Effector memory CD8-positive, alpha-beta T cell (primary cell): ENCODE measurements at regions not wholly inside any gene's neighbourhood (a gene's known extent, or its start where the extent isn't known, plus 50 kb on each side); places are given as distances from the start of the nearest gene placed in this dataset.

ENCODE experiments used
- ATAC-seq: fragments of 150-1000 bp; cut with Tn5 transposase; replicated peaks from 2 replicates; pipeline ENCODE4 v1.10.0; 2021; ENCODE audit warnings: mild to moderate bottlenecking, moderate library complexity
- DNase-seq, 3 experiments: peaks; one replicate each; pipeline ENCODE4 v3.0.0; 2021
- H3K27ac Mint-ChIP-seq, 2 donors: one replicate each; pipeline ENCODE4 v1.8.0; 2022; ENCODE audit warnings: mild to moderate bottlenecking in 2 of 2, mixed read lengths in 2 of 2, moderate library complexity in 2 of 2
- H3K27me3 Mint-ChIP-seq, 2 donors: one replicate each; pipeline ENCODE4 v1.8.0; 2022; ENCODE audit warnings: mixed read lengths in 2 of 2
- H3K36me3 Mint-ChIP-seq: one replicate; pipeline ENCODE4 v1.8.0; 2022; ENCODE audit warnings: mild to moderate bottlenecking, moderate library complexity, mixed read lengths; ENCODE audit not compliant: insufficient read depth
- H3K4me1 Mint-ChIP-seq, 2 donors: one replicate each; pipeline ENCODE4 v1.8.0; 2022; ENCODE audit warnings: low read depth in 2 of 2, mixed read lengths in 2 of 2
- H3K4me3 Mint-ChIP-seq, 2 donors: one replicate each; pipeline ENCODE4 v1.8.0; 2022; ENCODE audit warnings: mild to moderate bottlenecking in 2 of 2, mixed read lengths in 2 of 2, moderate library complexity in 2 of 2
- H3K9me3 Mint-ChIP-seq, 2 donors: one replicate each; pipeline ENCODE4 v1.8.0; 2022; ENCODE audit warnings: mixed read lengths in 2 of 2

- ATAC-seq, result no peak
- no peaks in the 10 kb centered on the region for H3K4me1 Mint-ChIP-seq
- peaks cover 0 to 4% of the 10 kb centered on the region in 2 donors for H3K9me3 Mint-ChIP-seq
- no peaks in the 10 kb centered on the region for H3K36me3 Mint-ChIP-seq
- DNase-seq, result no peak
- no peak overlapping the region for H3K4me3 Mint-ChIP-seq
- H3K27me3 Mint-ChIP-seq, result no peaks in the 10 kb centered on the region
- H3K27ac Mint-ChIP-seq, result no peak overlapping the region
Observed at GRCh38 chrY:15162211-15162610, 637.9 kb downstream of the NLGN4Y start.

DNA sequence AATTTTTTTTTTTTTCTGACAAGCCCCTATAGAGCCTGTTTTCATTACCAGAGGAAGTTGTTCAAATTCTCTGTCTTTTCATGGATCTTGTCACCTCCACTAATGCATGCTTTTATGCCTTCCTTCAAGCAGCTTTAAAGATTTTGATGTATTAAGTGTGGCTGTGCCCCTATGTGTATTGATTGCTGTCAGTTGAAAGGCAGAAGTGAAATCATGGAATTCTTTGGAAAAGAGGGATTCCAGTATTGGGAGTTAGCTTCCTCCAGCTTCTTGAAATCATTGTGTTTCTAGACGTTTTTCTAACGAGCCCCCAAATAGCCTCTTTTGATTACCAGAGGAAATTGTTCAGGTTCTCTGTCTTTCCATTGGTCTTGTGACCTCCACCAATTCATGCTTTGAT lies 655.6 kb downstream of the NLGN4Y start:
- DNase-seq (no peak), ATAC-seq (no peak)
- H3K9me3 Mint-ChIP-seq, result no peaks in the 10 kb centered on the region
- H3K4me1 Mint-ChIP-seq, result no peaks in the 10 kb centered on the region
- H3K27ac Mint-ChIP-seq, result no peak overlapping the region
- no peaks in the 10 kb centered on the region for H3K27me3 Mint-ChIP-seq
- no peak overlapping the region for H3K4me3 Mint-ChIP-seq
- H3K36me3 Mint-ChIP-seq, result peaks cover 3% of the 10 kb centered on the region

GRCh38 chrY:15229056-15229455 lies 704.7 kb downstream of the NLGN4Y start:
- peaks cover 5 to 11% of the 10 kb centered on the region in 2 donors for H3K9me3 Mint-ChIP-seq
- no peak overlapping the region for H3K27ac Mint-ChIP-seq

DNA sequence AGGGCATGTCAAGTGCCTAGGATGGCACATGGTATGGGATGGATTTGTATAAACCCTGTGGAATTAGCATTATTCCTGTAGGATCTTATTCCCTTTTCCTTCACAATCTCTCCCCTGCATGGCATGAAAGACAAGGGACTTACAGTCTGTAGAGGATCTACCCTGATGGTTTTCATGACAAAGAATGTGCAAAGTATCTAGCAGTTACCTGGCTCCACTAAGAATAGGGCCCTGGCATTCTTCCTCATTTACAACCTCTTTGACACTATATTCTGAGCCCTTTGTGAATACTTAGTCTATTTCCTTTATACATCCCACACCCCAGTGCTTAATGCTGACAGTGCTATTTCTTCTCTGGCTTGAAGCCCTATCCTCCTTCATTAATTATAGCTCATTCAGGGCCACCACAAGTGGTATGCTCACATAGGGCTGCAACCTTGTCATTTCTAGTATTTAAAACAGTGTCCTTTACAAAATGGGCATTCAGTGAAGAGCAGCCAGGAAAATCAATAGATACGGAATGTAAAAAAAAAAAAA lies 715.3 kb downstream of the NLGN4Y start:
- H3K27me3 Mint-ChIP-seq, result no peaks in the 10 kb centered on the region
- H3K4me1 Mint-ChIP-seq, result no peaks in the 10 kb centered on the region
- no peaks in the 10 kb centered on the region for H3K36me3 Mint-ChIP-seq
- no peak for DNase-seq
- no peak overlapping the region for H3K4me3 Mint-ChIP-seq
- peaks cover 0 to 3% of the 10 kb centered on the region in 2 donors for H3K9me3 Mint-ChIP-seq
- ATAC-seq, result no peak
- no peak overlapping the region for H3K27ac Mint-ChIP-seq

More at GRCh38 chrY:15229056-15229455, 704.7 kb downstream of the NLGN4Y start:
- no peaks in the 10 kb centered on the region for H3K36me3 Mint-ChIP-seq
- H3K4me3 Mint-ChIP-seq, result no peak overlapping the region
- ATAC-seq, result no peak
- no peaks in the 10 kb centered on the region for H3K27me3 Mint-ChIP-seq
- no peaks in the 10 kb centered on the region for H3K4me1 Mint-ChIP-seq
- DNase-seq, result no peak

GRCh38 chrY:15259286-15259685 lies 735.0 kb downstream of the NLGN4Y start:
- no peak overlapping the region for H3K27ac Mint-ChIP-seq
- DNase-seq, result no peak
- H3K4me1 Mint-ChIP-seq, result no peaks in the 10 kb centered on the region
- peaks cover 2 to 3% of the 10 kb centered on the region in 2 donors for H3K9me3 Mint-ChIP-seq
- no peak for ATAC-seq
- no peak overlapping the region for H3K4me3 Mint-ChIP-seq
- H3K27me3 Mint-ChIP-seq, result no peaks in the 10 kb centered on the region
- no peaks in the 10 kb centered on the region for H3K36me3 Mint-ChIP-seq

GRCh38 chrY:15286572-15286971 lies 762.2 kb downstream of the NLGN4Y start:
- ATAC-seq (no peak), DNase-seq (no peak)
- no peaks in the 10 kb centered on the region for H3K4me1 Mint-ChIP-seq
- H3K9me3 Mint-ChIP-seq, result no peaks in the 10 kb centered on the region
- no peak overlapping the region for H3K27ac Mint-ChIP-seq
- no peak overlapping the region for H3K4me3 Mint-ChIP-seq
- H3K27me3 Mint-ChIP-seq, result no peaks in the 10 kb centered on the region
- H3K36me3 Mint-ChIP-seq, result no peaks in the 10 kb centered on the region

DNA sequence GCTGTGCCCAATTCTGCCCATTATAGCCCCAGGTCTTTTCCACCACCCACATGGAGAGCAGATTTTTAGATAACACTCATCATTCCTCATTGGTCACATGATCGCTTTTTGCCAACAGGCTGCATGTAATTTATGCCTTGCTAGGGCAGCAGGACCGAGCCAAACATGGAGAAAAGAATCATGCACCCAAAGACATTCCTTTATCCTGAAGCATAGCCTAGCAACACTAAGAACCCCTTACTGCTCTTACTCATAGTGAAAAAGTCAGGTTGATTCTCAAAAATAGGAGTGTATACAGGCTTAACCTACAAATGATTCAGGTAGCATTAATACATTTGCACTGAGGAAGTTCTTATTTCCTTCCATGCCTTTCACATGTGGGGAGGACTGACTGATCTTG lies 765.5 kb downstream of the NLGN4Y start:
- Mint-ChIP-seq H3K4me1 (no peaks in the 10 kb centered on the region), H3K4me3 (no peak overlapping the region), H3K27me3 (no peaks in the 10 kb centered on the region), H3K27ac (no peak overlapping the region), H3K36me3 (no peaks in the 10 kb centered on the region), H3K9me3 (no peaks in the 10 kb centered on the region)
- ATAC-seq (no peak), DNase-seq (no peak)

GRCh38 chrY:15292881-15293280 lies 768.6 kb downstream of the NLGN4Y start:
- Mint-ChIP-seq H3K4me3 (no peak overlapping the region), H3K27me3 (no peaks in the 10 kb centered on the region), H3K4me1 (no peaks in the 10 kb centered on the region), H3K9me3 (no peaks in the 10 kb centered on the region), H3K36me3 (no peaks in the 10 kb centered on the region), H3K27ac (no peak overlapping the region)
- no peak for DNase-seq
- no peak for ATAC-seq

GRCh38 chrY:15301879-15302278 lies 777.5 kb downstream of the NLGN4Y start:
- no peak overlapping the region for H3K4me3 Mint-ChIP-seq
- no peaks in the 10 kb centered on the region for H3K9me3 Mint-ChIP-seq
- H3K27me3 Mint-ChIP-seq, result no peaks in the 10 kb centered on the region
- ATAC-seq (no peak), DNase-seq (no peak)
- no peaks in the 10 kb centered on the region for H3K4me1 Mint-ChIP-seq
- no peak overlapping the region for H3K27ac Mint-ChIP-seq
- H3K36me3 Mint-ChIP-seq, result no peaks in the 10 kb centered on the region

DNA sequence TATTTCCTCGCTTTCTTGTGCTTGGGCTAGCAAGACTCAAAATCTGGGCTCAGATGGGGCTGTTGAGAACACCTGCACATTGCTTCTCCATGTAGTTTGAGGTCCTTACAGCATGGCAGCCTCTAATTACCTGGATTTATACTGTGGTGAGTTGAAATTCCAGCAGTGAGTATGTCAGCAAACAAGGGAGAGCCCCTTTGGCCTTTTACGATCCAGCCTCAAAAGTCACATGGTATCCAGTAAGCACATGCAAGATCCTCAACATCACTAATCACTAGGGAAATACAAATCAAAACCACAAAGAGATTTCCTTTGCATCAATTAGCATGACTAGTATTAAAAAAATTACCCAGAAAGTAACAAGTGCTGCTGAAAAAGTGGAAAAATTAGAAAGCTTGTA lies 787.8 kb downstream of the NLGN4Y start:
- no peaks in the 10 kb centered on the region for H3K36me3 Mint-ChIP-seq
- no peaks in the 10 kb centered on the region for H3K27me3 Mint-ChIP-seq
- ATAC-seq, result no peak
- H3K9me3 Mint-ChIP-seq, result peaks cover 4 to 8% of the 10 kb centered on the region in 2 donors
- H3K4me3 Mint-ChIP-seq, result no peak overlapping the region
- H3K4me1 Mint-ChIP-seq, result no peaks in the 10 kb centered on the region
- no peak overlapping the region for H3K27ac Mint-ChIP-seq
- no peak for DNase-seq

GRCh38 chrY:15324189-15324588 lies 799.9 kb downstream of the NLGN4Y start:
- no peak overlapping the region for H3K4me3 Mint-ChIP-seq
- H3K27ac Mint-ChIP-seq, result no peak overlapping the region
- H3K4me1 Mint-ChIP-seq, result no peaks in the 10 kb centered on the region
- DNase-seq (no peak), ATAC-seq (no peak)
- peaks cover 3 to 6% of the 10 kb centered on the region in 2 donors for H3K9me3 Mint-ChIP-seq
- no peaks in the 10 kb centered on the region for H3K36me3 Mint-ChIP-seq
- H3K27me3 Mint-ChIP-seq, result peaks cover 0 to 4% of the 10 kb centered on the region in 2 donors

- ATAC-seq, result no peak
- H3K27ac Mint-ChIP-seq, result no peak overlapping the region
- DNase-seq, result no peak
- peaks cover 0 to 6% of the 10 kb centered on the region in 2 donors for H3K9me3 Mint-ChIP-seq
- H3K27me3 Mint-ChIP-seq, result no peaks in the 10 kb centered on the region
- no peaks in the 10 kb centered on the region for H3K4me1 Mint-ChIP-seq
- H3K36me3 Mint-ChIP-seq, result no peaks in the 10 kb centered on the region
- no peak overlapping the region for H3K4me3 Mint-ChIP-seq
Observed at GRCh38 chrY:15325201-15325600, 800.9 kb downstream of the NLGN4Y start.

GRCh38 chrY:15326673-15327072 lies 802.3 kb downstream of the NLGN4Y start:
- no peak for DNase-seq
- no peaks in the 10 kb centered on the region for H3K36me3 Mint-ChIP-seq
- no peaks in the 10 kb centered on the region for H3K9me3 Mint-ChIP-seq
- no peak for ATAC-seq
- no peak overlapping the region for H3K4me3 Mint-ChIP-seq
- no peak overlapping the region for H3K27ac Mint-ChIP-seq
- no peaks in the 10 kb centered on the region for H3K27me3 Mint-ChIP-seq
- no peaks in the 10 kb centered on the region for H3K4me1 Mint-ChIP-seq

GRCh38 chrY:15328848-15329247 lies 804.5 kb downstream of the NLGN4Y start:
- Mint-ChIP-seq H3K36me3 (no peaks in the 10 kb centered on the region), H3K27ac (no peak overlapping the region), H3K9me3 (peaks cover 0 to 6% of the 10 kb centered on the region in 2 donors), H3K27me3 (no peaks in the 10 kb centered on the region), H3K4me1 (no peaks in the 10 kb centered on the region), H3K4me3 (no peak overlapping the region)
- DNase-seq (no peak), ATAC-seq (no peak)

DNA sequence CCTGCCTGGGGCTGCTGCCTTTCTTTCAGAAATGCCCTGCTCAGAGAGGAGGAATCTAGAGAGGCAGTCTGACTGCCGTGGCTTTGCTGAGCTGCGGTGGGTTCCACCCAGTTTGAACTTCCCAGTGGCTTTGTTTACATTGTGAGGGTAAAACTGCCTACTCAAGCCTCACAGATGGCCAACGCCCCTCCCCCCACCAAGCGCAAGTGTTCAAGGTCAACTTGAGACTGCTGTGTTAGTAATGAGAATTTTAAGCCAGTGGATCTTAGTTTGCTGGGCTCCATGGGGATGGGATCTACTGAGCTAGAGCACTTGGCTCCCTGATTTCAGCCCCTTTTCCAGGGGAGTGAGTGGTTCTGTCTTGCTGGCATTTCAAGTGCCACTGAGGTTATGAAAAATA lies 819.2 kb downstream of the NLGN4Y start:
- DNase-seq (no peak), ATAC-seq (no peak)
- Mint-ChIP-seq H3K9me3 (peaks cover 6 to 7% of the 10 kb centered on the region in 2 donors), H3K36me3 (no peaks in the 10 kb centered on the region), H3K27me3 (peaks cover 0 to 24% of the 10 kb centered on the region in 2 donors), H3K27ac (no peak overlapping the region), H3K4me1 (no peaks in the 10 kb centered on the region), H3K4me3 (no peak overlapping the region)
